ENCODE measurements at regions not wholly inside any gene's neighbourhood (a gene's known extent, or its start where the extent isn't known, plus 50 kb on each side); places are given as distances from the start of the nearest gene placed in this dataset.

GRCh38 chr16:52056259-52056658 lies 490.7 kb downstream of the TOX3 start:
- intact Hi-C loops (cut with DNase I), result no loop called here
- ATAC-seq (no peak), DNase-seq (no peak)
- Histone ChIP-seq H3K4me1 (no peaks in the 10 kb centered on the region), H3K9me3 (no peaks in the 10 kb centered on the region), H3K36me3 (no peaks in the 10 kb centered on the region), H3K4me3 (no peak overlapping the region), H3K27me3 (no peaks in the 10 kb centered on the region), H3K27ac (no peak overlapping the region)
- TF ChIP-seq CTCF (IDR thresholded peaks at IDR 0.05), result no peak

DNA sequence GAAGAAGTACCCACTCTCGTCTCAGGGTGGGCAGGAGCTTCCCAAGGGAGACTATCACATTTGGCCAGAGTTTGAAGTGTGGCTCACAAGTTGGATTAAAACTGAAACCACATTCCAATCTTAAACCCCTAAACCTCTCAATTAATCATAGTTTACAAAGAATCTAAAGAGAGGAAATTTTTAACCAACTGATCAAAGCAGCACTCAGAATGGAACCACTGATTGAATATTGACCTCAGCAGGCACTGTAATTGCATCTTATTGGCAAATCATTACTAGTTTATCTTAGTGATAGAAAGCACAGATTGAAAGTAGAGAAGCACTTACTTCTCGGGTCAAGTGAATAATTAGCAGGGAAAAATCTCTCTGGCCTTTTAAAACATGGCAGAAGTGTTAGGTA lies 491.6 kb downstream of the TOX3 start:
- ATAC-seq (no peak), DNase-seq (no peak)
- no peak overlapping the region for H3K27ac ChIP-seq
- no peaks in the 10 kb centered on the region for H3K9me3 ChIP-seq
- H3K36me3 ChIP-seq, result no peaks in the 10 kb centered on the region
- no peaks in the 10 kb centered on the region for H3K27me3 ChIP-seq
- no peaks in the 10 kb centered on the region for H3K4me1 ChIP-seq
- H3K4me3 ChIP-seq, result no peak overlapping the region
- no peak for TF ChIP-seq CTCF (IDR thresholded peaks at IDR 0.05)
- intact Hi-C loops (cut with DNase I), result no loop called here

GRCh38 chr16:52054326-52054725 lies 492.6 kb downstream of the TOX3 start:
- intact Hi-C loops (cut with DNase I), result no loop called here
- Histone ChIP-seq H3K27ac (no peak overlapping the region), H3K9me3 (no peaks in the 10 kb centered on the region), H3K27me3 (no peaks in the 10 kb centered on the region), H3K4me1 (no peaks in the 10 kb centered on the region), H3K4me3 (no peak overlapping the region), H3K36me3 (no peaks in the 10 kb centered on the region)
- no peak for TF ChIP-seq CTCF (IDR thresholded peaks at IDR 0.05)
- ATAC-seq, result no peak
- DNase-seq, result no peak

DNA sequence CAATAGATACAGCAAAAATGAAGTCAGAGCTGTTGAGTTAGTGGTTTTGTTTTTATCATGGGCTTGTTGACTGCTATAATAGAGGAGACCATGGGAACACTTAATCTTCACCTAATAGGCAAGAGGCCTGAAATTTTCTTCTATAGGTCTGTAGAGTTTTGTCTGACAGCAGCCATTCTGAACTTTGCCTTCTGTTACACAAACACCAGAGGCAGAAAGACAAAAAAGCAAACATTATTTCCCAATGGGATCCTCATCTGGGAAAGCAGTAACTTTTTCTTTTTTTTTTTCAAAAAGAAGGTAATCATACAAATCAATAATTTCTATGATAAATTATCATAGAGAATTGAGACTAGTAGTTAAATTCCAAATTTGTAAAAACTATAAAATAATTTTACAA lies 494.1 kb downstream of the TOX3 start:
- ATAC-seq, result no peak
- DNase-seq, result no peak
- H3K4me1 ChIP-seq, result no peaks in the 10 kb centered on the region
- H3K4me3 ChIP-seq, result no peak overlapping the region
- no peak for TF ChIP-seq CTCF (IDR thresholded peaks at IDR 0.05)
- intact Hi-C loops (cut with DNase I), result no loop called here
- no peaks in the 10 kb centered on the region for H3K36me3 ChIP-seq
- no peaks in the 10 kb centered on the region for H3K27me3 ChIP-seq
- H3K9me3 ChIP-seq, result no peaks in the 10 kb centered on the region
- no peak overlapping the region for H3K27ac ChIP-seq

GRCh38 chr16:52051414-52052172 lies 495.4 kb downstream of the TOX3 start:
- Histone ChIP-seq H3K27ac (no peak overlapping the region), H3K4me1 (no peaks in the 10 kb centered on the region), H3K4me3 (no peak overlapping the region), H3K27me3 (no peaks in the 10 kb centered on the region), H3K9me3 (peaks cover 0 to 7% of the 10 kb centered on the region in 2 donors), H3K36me3 (no peaks in the 10 kb centered on the region)
- no peak for ATAC-seq
- intact Hi-C loops (cut with DNase I), result no loop called here
- no peak for TF ChIP-seq CTCF (IDR thresholded peaks at IDR 0.05)
- no peak for DNase-seq
